Dedifferentiated amniotic fluid mesenchymal stem cell (primary cell): ENCODE measurements at regions not wholly inside any gene's neighbourhood (a gene's known extent, or its start where the extent isn't known, plus 50 kb on each side); places are given as distances from the start of the nearest gene placed in this dataset.
A peak's percentile ranks its signal among the peaks of the same experiment; 100 is the strongest.

Experiments
- DNase-seq: peaks from one replicate; pipeline ENCODE4 v3.0.0-alpha.2; 2016; ENCODE audit errors: extremely low spot score

GRCh38 chr4:138689187-138689586, 326.4 kb upstream of the NOCT start:
- DNase-seq = no peak

DNA sequence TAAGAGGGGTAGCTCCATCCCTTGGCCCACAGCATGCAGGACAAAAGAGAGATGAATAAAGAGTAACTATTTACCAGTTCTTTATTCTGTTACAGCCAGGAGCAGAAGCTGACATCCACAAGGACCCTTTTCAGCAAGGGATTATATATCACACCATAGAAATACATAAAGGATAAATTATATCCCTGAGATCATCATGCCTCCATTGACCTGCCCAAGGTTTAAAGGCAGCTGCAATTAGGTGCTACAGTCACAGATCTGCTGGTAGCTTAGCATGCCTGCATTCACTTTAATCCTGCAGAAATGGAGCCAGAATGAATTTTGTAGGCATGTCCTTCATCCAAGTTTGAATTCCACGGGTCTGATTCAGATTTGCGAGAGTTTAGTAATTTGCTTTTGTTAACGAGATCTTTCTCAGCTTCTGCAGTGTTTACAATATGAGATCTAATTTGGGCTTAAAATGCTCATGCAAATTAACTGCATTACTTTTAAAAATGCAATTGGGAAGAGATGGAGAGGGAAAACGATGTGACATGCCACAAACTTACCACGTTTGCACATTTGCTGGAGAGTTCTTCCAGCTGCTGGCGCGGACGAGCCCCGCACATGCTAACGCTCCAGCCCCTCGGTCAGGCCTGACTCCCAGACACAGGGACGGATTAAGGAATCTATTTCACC, 327.0 kb upstream of the NOCT start:
- no peak for DNase-seq

DNA sequence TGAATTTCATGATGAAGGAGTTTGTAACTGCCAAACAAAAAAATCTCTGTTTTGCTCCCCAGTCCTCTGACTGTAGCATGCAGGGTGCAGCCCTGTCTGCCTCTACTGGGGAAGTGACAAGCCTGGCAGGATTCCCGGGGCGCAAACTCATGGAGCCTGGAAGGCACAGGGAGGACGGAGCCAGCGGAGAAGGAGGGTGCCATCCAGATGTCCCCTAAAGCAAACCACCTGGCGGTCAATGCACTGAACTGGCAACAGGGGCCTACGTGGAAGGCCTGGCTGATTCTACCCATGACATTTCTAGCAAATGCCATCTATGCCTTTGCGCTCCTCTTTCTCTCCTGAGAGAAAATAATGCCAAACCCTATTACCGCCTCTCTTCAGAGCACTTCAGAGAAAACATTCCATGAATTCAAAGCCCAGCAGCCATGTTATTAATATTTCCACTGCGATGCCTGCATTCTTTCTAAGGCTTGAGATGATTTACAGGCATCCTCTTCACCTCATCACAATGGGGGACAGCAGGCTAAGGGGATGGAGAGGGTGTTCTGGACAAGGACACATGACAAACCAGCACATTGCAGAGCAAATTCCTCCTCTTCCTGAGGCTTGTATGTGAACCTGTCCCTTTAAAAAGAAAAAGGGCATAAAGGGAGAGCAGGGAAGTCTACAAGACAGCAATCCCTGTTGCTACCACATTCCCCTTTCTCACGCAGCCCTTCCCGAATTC, 329.3 kb upstream of the NOCT start:
- DNase-seq = no peak

DNA sequence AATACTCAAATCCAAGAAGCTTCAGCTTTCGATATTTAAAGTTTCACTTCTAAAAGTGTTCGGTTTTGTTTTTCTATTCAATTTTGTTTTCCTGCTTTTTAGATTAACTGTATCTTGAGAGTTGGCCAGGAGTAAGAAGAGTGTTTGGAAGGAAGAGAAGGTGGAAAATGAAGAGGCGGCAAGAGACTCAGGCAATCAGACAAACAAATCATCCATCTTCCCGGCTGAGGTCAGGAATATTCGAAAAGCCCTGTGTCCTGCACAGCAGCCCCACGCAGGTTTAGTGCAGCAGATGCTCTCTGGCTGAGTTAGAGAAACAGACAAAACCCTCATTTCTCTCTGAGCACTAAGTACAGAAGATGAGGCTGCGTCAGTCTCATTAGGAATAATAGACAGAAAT, 330.3 kb upstream of the NOCT start:
- DNase-seq = no peak

DNA sequence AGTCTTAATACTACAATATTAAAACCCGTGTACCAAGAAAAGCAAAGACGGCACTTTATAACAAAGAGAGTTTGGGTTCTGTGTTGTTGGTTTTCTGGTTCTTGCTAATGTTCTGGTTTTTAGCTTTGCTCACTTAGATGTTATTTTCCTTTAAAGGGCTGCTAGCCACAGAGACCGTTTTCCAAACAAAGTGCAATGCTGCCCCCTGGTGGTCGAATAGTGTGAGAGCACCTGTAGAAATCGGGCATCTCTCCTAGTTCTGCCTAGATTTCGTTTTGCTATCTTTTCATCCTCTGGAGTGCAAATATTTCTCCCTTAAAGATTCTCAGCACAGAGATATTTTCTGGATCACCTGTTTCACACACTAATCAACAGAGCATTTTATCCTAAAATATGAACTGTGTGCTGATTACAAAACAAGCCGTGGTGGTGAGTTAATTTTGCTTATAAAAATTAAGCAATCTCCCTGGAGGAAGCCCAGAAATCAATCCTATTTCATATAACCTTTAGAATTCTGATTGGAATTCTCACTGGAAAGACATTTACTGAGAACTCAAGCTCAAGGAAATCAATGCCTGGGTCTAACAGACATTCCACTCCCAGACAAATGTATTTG, 334.5 kb upstream of the NOCT start:
- DNase-seq = peak; percentile 79

GRCh38 chr4:138680256-138680655, 335.3 kb upstream of the NOCT start:
- DNase-seq = no peak

DNA sequence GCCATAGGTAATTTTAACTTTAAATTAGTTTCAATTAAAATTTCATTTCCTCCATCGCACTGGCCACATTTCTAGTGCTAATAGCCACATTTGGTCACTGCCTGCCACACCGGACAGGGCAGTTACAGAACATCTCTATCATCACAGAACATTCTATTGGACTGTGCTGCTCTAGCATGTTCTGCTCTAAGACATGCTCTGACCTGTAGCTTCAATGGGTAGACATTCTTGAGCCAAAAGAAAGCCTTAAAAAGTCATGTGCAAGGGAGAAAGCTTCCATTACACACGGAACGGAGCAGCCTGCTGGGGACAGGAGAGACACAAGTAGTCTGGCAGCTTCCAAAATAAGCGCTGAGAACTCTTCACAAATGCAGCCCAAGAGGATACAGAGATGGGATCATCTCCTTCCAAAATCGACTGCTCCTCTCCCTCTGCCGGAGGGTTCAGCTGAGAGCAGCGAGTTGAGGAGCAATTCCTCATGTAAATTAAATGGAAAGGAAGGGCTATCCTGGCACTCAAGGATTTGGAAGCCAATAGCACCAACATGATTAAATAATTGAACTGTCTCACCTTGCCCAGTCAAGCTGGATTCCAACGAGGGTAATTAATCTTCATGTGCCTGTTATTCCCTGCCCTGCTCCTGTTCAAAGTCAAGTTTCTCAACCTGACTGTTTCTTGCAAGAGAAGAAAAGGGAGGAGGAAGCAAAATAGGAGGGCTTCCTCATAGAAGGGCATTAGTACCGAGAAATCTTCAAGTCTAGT, 336.4 kb upstream of the NOCT start:
- no peak for DNase-seq

DNA sequence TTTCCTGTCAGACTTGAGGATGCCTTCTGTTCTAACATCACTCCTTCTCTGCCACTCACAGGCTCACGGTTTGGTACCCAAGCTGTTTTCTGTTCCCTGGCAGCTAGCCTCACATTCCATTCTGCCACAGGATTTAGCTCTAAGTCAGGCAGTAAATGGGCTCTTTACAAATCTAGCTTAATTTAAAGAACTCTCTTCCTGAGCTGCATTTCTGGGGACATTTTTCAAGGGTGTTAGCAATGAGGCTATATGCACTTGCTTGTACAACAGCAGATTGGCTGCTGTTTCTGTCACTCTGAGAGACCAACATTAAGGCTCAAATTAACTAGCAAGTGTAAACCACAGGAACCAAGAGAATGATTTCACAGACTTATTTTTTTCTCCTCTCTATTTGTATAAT, 337.8 kb upstream of the NOCT start:
- no peak for DNase-seq

GRCh38 chr4:138677212-138677611, 338.4 kb upstream of the NOCT start:
- no peak for DNase-seq

- no peak for DNase-seq
Observed at GRCh38 chr4:138675685-138676084, 339.9 kb upstream of the NOCT start.

- DNase-seq = no peak
Observed at GRCh38 chr4:138674209-138674608, 341.4 kb upstream of the NOCT start.

DNA sequence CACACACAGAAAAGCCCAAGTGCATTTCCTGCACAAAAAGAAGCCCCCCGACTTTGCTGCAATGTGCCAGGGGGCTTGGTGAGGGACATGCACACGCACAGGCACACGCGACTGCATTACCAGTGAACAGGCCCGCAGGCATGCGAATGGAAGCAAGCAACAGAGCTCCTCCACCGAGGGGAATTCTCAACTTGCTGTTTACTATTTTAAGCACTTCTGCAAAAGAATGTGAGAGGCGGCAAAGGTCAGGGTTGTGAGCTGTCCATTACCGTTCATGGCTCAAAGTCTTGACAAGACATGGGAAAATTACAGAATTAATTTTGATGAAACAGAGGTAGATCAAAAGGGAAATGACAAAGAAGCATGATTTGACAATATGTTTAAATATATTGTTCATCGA, 342.5 kb upstream of the NOCT start:
- no peak for DNase-seq

DNA sequence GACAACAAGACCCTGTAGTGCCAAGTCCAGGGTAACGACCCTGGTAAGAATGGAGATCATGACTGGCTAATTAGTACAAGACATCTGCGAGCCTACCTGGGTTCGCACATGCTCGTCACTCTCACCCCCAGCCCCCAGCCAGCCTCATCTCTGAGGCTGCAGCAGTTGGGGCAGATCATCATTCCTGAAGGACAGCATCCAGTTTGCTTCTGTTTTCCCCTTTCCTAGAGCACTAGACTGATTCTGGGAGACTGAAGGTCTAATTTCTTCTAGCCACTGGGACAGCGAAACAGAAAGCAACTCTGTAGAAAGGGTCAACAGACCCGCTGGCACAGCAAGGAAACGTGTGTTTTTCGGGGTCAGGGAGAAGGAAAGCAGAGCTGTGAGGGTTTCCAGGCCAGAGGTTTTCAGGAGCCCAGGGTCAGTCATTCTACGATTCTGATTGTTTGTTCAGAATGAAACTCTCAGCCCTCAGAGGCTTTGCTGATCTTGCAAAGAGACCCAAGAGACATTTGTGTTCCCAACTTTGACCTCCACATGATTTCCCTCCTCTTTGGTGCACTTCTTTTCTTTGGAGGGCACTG, 343.1 kb upstream of the NOCT start:
- DNase-seq = no peak

DNA sequence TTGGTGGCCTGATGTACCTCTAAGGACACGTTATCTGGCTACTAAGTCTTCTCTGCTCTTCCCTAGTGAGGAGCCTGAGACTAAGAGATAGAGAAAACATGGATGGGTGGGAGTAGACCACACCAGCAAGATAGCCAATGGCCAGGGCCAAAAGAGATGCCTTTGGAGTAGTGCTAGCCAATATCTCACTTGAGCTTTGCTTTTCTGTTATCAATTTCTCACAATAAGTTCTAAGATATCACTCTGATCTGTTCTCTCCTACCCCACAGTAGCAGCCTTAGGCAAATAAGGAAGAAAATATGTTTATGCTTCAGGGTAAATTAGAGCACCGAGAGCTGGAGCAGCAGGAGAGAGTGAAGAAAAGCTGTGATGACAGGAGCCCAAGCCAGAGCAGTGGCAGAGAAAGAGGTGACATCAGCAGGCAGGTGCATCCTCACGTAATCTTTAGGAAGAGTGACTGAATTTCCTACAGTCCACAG, 343.9 kb upstream of the NOCT start:
- no peak for DNase-seq

DNA sequence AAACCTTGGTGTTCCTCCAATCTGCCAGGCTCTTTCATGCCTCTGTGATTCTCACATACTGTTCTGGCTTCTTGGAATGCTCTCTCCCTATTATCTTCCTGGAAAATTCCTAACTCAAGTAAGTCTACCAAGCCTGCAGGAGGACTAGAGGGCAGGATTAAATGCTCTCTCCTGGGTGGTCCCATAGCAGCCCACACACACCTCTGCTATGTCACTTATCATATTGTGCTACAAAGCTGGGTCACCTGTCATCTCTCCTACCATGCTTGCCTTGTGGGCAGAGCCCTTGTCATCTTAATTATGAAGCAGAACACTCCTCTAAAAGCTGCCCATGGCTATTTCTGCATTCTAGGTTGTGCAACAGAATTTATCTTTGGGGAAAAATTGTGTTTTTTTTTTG, 344.5 kb upstream of the NOCT start:
- DNase-seq = no peak

DNA sequence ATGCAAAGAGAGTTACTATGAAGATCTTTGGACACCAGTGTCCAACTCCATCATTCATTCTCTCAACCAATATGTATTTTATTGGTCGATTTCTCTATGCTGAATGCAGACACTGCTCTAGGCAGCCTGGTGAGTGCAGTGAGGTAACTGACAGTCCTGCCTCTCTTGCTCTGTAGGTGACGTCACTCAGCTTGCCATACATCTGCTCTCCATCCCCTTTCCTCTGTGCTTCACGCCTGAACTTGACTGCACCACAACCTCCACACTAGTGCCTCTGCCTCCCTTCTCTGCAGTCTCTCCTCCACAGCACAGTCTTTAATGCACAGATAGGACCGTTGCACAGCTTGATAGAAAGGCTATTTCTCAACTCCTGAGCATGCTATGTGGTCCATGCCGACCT, 344.9 kb upstream of the NOCT start:
- DNase-seq = no peak

DNA sequence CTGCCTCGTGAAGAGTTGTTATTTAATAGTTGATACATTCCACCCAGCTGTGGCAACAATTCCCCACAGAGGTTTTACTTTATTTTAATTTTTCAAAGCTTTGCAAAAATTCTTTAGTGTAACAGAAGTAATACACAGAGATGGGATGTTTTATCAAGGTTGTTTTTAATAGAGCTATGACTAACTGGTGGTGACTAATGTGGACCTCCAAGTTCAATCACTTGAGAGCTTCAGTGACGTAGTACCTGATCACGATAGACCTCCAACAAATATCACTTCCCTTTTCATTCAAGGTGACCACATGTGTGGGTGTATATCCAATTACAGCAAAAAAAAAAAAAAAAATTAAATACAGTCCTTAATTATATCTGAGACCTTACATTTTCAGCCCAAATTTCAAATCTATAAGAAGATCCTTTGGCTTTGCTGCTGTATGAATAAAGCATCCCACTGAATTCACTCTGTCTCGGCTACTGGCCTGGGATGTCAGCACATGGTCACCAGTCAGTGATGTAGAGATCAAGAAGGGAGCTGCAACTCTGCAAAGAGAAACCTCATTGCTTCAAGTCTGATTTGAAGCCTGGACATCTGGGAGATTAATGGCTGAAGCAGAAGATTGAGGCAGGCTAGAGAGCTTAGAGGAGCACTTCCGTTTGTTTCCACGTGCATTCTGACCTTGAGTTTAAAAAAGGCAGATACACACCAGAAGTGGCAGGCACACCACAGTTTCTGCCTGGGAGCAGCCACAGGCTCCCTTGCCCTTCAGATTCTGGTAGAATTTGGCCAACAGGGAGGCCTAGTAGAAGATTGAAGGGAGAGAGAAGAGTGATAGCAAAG, 345.9 kb upstream of the NOCT start:
- no peak for DNase-seq

GRCh38 chr4:138668309-138668708, 347.3 kb upstream of the NOCT start:
- DNase-seq = no peak

DNA sequence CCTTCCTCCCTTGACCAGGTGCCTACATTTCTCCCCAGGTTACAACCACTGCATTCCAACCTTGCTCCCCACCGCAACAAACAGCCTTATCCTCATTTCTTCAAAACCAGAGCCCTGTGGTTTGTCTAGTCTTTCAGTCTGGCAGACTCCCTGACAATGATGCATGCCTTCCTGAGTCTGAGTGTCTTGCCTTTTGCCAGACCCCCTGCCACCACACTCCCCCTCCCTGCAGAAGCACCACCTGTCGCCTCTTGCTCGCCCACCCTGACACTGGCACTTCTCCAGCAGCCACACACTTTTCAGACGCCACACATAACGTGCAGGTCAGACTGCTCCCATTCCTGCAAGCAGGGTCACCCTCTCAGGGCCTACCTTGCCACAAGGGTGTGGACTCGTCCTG, 349.2 kb upstream of the NOCT start:
- no peak for DNase-seq

- DNase-seq = no peak
Observed at GRCh38 chr4:138665851-138666250, 349.7 kb upstream of the NOCT start.

DNA sequence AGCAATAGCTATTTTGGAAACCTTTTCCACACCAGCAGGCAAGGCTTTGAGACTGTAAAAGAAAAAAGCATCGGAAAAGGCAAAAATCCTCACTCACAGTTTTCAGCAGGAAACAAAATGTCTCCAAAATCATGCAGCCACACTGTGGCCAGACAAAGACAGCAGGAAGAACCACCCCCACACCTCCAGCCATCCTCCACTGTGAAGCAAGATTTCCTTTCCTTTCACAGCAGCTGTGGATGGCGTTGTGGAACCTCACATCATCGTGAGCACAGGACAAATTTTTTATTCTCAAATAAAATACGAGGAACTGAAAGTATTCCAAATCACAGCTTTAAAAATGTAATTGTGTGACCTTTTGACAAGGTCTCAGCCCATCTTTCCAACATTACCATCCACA, 351.7 kb upstream of the NOCT start:
- no peak for DNase-seq
